GM19240 (cell line): ENCODE measurements at regions not wholly inside any gene's neighbourhood (a gene's known extent, or its start where the extent isn't known, plus 50 kb on each side); places are given as distances from the start of the nearest gene placed in this dataset.
"Not testable (repeated sequence)": the region's sequence is repeated elsewhere in the genome, so short reads cannot be mapped to it uniquely, and the experiment has no call there.

Experiments used
- DNase-seq: peaks from one replicate; pipeline ENCODE4 v3.0.0; 2011; ENCODE audit warnings: low spot score; ENCODE audit not compliant: insufficient read length

DNA sequence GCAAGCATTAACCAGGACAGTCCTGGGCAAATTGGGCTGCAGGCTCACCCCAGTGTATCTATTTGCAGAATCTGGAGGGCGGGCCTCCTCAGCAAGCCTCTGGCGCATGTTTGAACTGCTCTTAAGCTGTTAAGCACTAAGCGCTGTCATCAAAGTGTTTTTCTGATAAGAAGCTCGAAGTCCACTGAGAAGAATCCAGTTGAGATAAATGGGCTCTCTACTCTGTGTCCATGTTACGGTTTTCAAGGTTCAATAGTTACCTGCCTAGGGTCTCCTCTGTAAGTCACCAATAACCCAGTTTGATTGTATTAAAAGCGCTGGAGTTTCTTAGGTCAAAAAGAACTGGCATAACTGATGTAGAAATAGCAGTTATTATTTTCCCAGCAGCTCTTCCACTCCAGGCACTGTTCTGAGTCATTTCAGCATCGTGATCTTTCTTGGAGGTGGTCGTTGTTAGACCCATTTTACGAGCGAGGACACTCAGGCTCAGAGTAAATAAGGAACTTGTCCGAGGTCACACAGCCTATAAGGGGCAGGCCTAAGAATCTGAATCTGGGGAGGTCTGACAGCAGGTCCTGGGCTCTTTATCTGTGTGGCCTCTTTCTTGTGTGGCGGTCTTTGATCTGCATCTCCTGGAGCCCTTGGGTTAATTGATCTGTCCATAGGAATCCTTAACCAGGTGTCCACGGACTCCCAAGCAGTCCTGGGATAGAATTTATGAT lies 207.4 kb upstream of the ZNF217 start:
- no peak for DNase-seq

DNA sequence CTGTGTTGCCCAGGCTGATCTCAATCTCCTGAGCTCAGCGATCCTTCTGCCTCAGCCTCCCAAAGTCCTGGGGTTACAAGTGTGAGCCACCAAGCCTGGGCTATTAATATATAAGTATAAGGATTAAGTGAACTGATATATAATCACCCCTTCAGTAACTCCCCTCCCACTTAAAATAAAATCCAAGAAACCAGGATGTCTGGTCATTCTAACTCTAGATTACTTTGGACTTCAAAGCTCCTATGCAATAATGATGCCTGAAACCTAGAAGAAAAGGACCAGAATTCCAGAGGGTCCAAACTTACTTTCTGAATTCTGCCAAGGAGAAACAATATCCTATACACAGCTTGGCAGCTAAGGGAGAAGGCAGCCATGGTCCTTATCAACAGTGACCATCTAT lies 206.8 kb upstream of the ZNF217 start:
- no peak for DNase-seq

GRCh38 chr20:53797085-53797484 lies 203.4 kb upstream of the ZNF217 start:
- DNase-seq = no peak

- DNase-seq = no peak
These were observed 201.5 kb upstream of the ZNF217 start for GRCh38 chr20:53795170-53795569.

DNA sequence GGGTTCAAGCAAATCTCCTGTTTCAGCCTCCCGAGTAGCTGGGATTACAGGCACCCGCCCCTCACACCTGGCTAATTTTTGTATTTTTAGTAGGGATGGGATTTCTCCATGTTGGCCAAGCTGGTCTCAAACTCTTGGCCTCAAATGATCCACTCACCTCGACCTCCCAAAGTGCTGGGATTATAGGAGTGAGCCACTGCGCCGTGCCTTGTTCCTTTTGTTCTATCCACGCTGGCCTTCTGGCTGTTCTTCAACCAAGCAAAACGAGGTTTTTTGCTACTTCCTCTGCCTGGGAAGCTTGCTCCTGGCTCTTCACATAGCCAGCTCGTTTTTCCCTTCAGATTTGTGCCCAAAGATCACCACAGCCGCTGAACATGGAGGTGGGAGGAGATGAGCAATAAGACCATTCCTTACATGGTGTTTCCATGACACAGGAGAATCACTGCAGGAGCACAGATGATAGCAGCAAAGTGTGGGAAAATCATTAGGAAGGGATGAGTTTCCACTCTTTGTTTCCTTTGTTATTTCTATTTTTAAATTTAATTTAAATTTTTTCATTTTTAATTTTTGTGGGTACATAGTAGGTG lies 201.0 kb upstream of the ZNF217 start:
- no peak for DNase-seq

DNA sequence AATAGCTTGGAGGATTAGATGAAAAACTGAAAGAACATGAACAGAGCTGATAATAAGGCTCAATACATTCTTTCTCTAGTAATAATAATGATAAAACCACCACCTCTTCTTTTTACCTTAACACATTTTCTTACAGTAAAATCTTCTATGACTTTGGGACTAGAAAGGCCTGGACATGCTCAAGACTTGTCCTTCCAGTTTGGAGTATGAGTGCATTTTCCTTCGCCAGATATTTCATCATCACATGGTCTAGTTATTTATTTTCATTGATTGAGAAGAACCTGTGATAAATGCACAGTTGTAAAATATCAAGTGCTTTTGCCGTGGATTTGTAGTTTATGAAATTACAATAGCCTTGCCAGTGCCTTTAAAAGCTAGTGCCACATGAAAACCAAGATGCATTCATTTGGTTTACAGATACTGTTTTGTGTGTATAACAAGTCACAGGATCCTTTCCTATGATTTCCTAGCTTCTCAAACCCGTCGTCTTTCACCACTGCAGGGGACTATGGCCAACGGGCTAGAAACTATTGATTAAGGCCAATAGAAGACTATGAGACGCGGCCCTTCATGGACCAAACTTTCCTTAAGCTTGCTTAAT lies 200.2 kb upstream of the ZNF217 start:
- DNase-seq = no peak

GRCh38 chr20:53792946-53793536 lies 199.4 kb upstream of the ZNF217 start:
- DNase-seq = no peak

DNA sequence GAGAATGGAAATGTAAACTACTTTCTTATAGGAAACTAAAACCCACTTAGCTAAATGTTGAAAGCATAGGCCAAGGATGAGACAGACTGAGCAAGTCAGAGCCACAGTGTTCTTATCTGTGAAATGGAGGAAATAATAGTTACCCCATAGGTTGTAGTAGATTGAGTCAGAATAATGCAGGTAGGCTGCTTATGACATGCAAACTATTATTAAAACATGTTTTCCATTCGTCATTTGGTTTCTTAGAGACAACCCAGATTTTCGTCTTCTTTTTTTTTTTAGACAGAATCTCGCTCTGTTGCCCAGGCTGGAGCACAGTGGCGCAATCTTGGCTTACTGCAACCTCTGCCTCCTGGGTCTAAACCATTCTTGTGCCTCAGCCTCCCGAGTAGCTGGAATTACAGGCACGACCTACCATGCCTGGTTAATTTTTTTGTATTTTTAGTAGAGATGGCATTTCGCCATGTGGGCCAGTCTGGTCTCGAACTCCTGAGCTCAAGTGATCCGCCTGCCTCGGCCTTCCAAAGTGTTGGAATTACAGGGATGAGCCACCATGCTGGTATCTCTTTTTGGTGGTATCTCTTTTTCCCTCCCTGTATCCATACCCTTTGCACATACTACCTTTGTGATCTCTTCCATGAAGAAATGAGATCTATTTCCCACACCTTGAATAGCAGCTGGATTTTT lies 196.5 kb upstream of the ZNF217 start:
- DNase-seq = no peak

GRCh38 chr20:53788253-53789022 lies 194.8 kb upstream of the ZNF217 start:
- DNase-seq = no peak

GRCh38 chr20:53787491-53787931 lies 193.9 kb upstream of the ZNF217 start:
- not testable (repeated sequence) for DNase-seq

GRCh38 chr20:53786445-53787267 lies 193.0 kb upstream of the ZNF217 start:
- no peak for DNase-seq

DNA sequence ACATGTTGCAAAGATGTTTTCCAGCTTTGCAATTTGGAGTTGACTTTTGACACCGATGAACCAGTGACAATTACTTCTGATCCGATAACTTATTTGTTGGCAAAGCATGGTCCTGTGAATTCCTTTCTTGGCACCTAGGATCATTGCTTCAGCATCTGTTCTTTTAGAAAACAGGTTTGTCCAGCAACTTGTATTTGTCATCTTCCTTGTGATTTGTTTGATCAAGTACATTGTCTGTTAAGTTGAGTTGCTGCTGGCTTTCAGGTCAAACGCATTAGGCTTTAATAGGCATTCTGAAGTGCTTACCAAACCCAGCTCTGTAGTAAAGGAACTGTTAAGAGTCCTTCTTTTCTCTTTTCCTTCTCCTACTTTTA lies 192.4 kb upstream of the ZNF217 start:
- DNase-seq = no peak

GRCh38 chr20:53785320-53785719 lies 191.7 kb upstream of the ZNF217 start:
- no peak for DNase-seq

DNA sequence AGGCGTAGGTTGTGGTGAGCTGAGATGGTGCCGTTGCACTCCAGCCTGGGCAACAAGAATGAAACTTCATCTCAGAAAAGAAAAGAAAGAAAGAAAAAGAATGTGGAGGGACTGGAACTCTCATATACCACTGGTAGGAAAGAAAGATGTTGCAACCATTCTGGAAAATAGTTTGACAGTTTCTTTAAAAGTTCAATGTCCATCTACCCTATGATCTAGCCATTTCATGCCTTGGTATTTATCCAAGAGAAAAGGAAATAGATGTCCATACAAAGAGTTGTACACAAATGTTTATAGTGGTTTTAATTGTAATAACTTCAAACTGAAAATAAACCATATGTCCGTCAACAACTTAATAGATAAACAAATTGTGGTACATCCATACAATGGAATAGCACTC lies 190.1 kb upstream of the ZNF217 start:
- no peak for DNase-seq

DNA sequence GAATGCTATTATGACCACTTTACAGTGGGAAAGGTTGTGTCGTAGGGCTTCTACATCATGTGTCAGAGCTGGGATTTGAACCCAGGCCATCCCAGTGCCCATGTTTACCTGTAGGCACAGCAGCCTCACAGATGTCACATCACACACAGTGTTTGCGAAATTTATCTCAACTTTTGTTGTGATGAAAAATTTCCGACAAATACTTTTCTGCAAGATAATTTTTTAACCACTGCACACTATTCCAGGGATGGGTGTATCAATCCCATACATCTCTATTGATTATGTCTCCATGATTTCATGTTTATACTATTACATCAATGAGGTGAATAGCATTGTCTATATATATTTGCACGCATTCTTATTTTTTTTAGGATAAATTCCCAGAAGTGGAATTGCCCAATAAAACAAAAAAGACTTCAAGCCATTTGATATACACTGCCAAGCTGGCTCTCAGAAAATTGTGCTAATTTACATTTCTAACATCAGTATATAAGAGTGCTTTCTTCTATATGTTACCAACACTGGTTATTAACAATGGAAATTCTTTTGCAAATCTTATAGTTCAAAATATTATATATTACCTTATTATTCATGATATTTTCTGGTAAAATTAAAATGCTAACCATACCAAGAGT lies 189.1 kb upstream of the ZNF217 start:
- no peak for DNase-seq

DNA sequence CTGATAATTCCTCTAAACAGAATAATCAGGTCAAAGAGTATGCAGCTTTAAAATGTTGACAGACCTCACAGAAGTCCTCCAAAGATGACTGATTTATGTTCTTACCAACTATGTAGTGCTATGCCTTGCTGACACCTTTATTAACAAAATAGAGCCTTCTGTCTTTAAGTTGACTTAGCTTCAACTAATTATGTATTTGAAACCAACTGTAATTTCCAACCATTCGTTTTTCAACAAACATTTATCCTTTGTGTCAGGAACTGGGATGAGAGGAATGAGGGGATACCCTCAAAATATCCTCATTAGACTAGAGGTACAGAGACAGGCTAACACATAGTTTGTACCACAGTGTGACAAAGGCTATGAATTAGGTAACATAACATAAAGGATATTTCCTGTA lies 186.2 kb upstream of the ZNF217 start:
- no peak for DNase-seq

GRCh38 chr20:53778736-53779135 lies 185.1 kb upstream of the ZNF217 start:
- no peak for DNase-seq

DNA sequence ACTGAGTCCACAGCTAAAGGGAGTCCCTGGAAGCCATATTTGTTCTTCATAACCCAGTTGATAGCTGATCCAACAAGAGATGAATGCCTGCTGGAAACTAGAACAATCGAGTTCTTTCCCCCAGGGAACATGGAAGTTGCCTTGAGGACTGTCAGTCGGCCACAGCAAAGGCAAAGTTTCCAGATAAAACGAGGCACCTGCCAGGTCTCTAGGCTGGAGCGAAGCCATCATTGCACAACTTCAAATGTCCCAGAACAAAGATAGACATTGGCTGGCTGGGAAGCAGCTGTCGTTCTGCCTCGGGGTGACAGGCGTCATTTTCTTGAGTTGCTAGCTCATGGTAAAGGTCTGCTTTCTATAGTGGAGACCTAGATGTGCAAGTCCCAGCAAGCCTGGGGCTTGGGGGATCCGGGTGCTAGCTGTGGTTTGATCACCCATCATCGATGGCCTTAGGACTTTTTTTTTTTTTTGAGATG lies 184.4 kb upstream of the ZNF217 start:
- DNase-seq = no peak

GRCh38 chr20:53777402-53777801 lies 183.8 kb upstream of the ZNF217 start:
- not testable (repeated sequence) for DNase-seq

- DNase-seq = no peak
These were observed 183.2 kb upstream of the ZNF217 start for GRCh38 chr20:53776858-53777257.
